GM12878 (cell line): ENCODE measurements at regions not wholly inside any gene's neighbourhood (a gene's known extent, or its start where the extent isn't known, plus 50 kb on each side); places are given as distances from the start of the nearest gene placed in this dataset.

Experiments
- ASH2L ChIP-seq: fragments of 300-600, 200-600 bp; sonication (generic); IDR thresholded peaks from 2 replicates; pipeline ENCODE4 v1.6.1; 2017; ENCODE audit warnings: low read depth, mild to moderate bottlenecking, borderline replicate concordance
- BRCA1 ChIP-seq: IDR thresholded peaks from 2 replicates; pipeline ENCODE4 v1.6.1; 2011; ENCODE audit warnings: low read depth, low read length, improper control_type of control experiment
- EP300 ChIP-seq, 2 experiments: fragments of 150-350 bp in 1 of 2; IDR thresholded peaks; 2 replicates each; pipeline ENCODE4 v1.6.1; 2011 to 2012; ENCODE audit warnings: low read depth in 2 of 2, low read length in 2 of 2, borderline replicate concordance in 1 of 2, improper control_type of control experiment in 1 of 2, inconsistent platforms in 1 of 2; ENCODE audit not compliant: control insufficient read depth in 1 of 2
- HDAC6 ChIP-seq: fragments of 200-600 bp; sonication (generic); IDR thresholded peaks from one replicate; pipeline ENCODE4 v1.8.0; 2017; ENCODE audit warnings: antibody characterized with exemption; ENCODE audit not compliant: unreplicated experiment
- RCOR1 ChIP-seq: conservative IDR thresholded peaks from 2 replicates; pipeline ENCODE4 v1.6.1; 2012; ENCODE audit warnings: low read depth, low read length, improper control_type of control experiment
- SIX5 ChIP-seq: IDR thresholded peaks from 2 replicates; pipeline ENCODE4 v1.6.1; 2011; ENCODE audit warnings: mild to moderate bottlenecking, low read depth, low read length, moderate library complexity; ENCODE audit not compliant: severe bottlenecking
- SMAD1 ChIP-seq: fragments of 450-650 bp; IDR thresholded peaks from 2 replicates; pipeline ENCODE4 v1.6.1; 2018; ENCODE audit warnings: mild to moderate bottlenecking, low read depth; ENCODE audit not compliant: partially characterized antibody
- SMAD5 ChIP-seq: IDR thresholded peaks from 2 replicates; pipeline ENCODE4 v1.6.1; 2016; ENCODE audit warnings: antibody characterized with exemption, low read depth
- ZNF24 ChIP-seq: fragments of 450-650 bp; IDR thresholded peaks from 2 replicates; pipeline ENCODE4 v1.6.1; 2017; ENCODE audit warnings: antibody characterized with exemption, mild to moderate bottlenecking
- TF ChIP-seq, protein P1 (sequence below), 3 experiments: IDR thresholded peaks in 2 of 3; conservative IDR thresholded peaks in 1 of 3; 2 replicates each; pipeline ENCODE4 v1.5.1; 2011; ENCODE audit warnings: low read depth in 3 of 3, low read length in 3 of 3, mild to moderate bottlenecking in 3 of 3, control low read depth in 2 of 3, moderate library complexity in 2 of 3, inconsistent platforms in 1 of 3, mixed read lengths in 1 of 3; ENCODE audit not compliant: control insufficient read depth in 2 of 3, insufficient read depth in 1 of 3; ENCODE audit errors: extremely low read depth in 1 of 3

DNA sequence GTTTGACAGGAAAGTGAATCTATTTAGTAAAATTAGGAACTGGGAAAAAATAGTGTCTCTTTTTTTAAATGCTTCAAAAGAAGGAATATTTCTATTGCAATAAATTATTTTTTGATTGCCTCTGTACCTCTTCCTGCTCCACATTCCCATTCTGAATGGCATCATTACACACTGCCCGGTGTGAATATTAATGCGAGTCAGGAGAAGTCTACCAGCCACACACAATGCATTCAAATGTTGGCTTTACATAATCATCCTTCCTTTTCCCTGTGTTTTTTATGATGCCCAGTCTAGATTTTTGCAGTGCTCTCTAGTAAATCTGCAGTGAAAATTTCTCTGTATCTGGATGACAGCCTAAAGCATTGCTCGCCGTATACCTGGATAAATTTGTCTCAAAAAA, 118.9 kb downstream of the SAMD5 start:
- TF ChIP-seq, protein P1, sequence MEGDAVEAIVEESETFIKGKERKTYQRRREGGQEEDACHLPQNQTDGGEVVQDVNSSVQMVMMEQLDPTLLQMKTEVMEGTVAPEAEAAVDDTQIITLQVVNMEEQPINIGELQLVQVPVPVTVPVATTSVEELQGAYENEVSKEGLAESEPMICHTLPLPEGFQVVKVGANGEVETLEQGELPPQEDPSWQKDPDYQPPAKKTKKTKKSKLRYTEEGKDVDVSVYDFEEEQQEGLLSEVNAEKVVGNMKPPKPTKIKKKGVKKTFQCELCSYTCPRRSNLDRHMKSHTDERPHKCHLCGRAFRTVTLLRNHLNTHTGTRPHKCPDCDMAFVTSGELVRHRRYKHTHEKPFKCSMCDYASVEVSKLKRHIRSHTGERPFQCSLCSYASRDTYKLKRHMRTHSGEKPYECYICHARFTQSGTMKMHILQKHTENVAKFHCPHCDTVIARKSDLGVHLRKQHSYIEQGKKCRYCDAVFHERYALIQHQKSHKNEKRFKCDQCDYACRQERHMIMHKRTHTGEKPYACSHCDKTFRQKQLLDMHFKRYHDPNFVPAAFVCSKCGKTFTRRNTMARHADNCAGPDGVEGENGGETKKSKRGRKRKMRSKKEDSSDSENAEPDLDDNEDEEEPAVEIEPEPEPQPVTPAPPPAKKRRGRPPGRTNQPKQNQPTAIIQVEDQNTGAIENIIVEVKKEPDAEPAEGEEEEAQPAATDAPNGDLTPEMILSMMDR (IDR thresholded peaks at IDR 0.05 in 2 of 3, conservative IDR thresholded peaks at IDR 0.05 in 1 of 3; ENCODE audit: control insufficient read depth in 2 of 3, extremely low read depth in 1 of 3, insufficient read depth in 1 of 3, low read depth in 3 of 3, low read length in 3 of 3): no peak
- no peak for TF ChIP-seq SMAD5
- TF ChIP-seq BRCA1: no peak
- TF ChIP-seq ASH2L: no peak
- TF ChIP-seq SIX5: no peak
- no peak for TF ChIP-seq HDAC6
- no peak for TF ChIP-seq RCOR1
- no peak for TF ChIP-seq SMAD1
- no peak for TF ChIP-seq ZNF24
- no peak for TF ChIP-seq EP300 (IDR thresholded peaks at IDR 0.05; ENCODE audit: borderline replicate concordance in 1 of 2, control insufficient read depth in 1 of 2, low read depth in 2 of 2, low read length in 2 of 2)
